H1 (cell line): ENCODE measurements at regions not wholly inside any gene's neighbourhood (a gene's known extent, or its start where the extent isn't known, plus 50 kb on each side); places are given as distances from the start of the nearest gene placed in this dataset.

Experiments
- CTCF ChIA-PET: fragments of 300-600 bp; sonication (Branson Sonifier 250); formaldehyde crosslinking; loops from one replicate; lab custom pipeline; 2021; ENCODE audit not compliant: partially characterized antibody; lab: Charles Lee
- POLR2A ChIA-PET: fragments of 300-600 bp; sonication (Branson Sonifier 250); formaldehyde crosslinking; loops from one replicate; lab custom pipeline; 2021; ENCODE audit warnings: inconsistent platforms; ENCODE audit not compliant: partially characterized antibody; lab: Charles Lee
- DNase-seq, 2 experiments: peaks; one replicate each; pipeline versions ENCODE4 v3.0.0 to v3.0.0-alpha.2; 2010 to 2022; ENCODE audit warnings: low spot score in 2 of 2, low read depth in 1 of 2, mixed read lengths in 1 of 2
- FAIRE-seq: peaks from 2 replicates; lab custom pipeline; 2011; peaks lifted over from hg19 to GRCh38; lab: Jason Lieb, UNC
- H2AFZ ChIP-seq: 2 replicates; pipeline ENCODE4 v1.8.1; 2012; ENCODE audit warnings: low read length, inconsistent platforms
- H2AK5ac ChIP-seq: 2 replicates; pipeline ENCODE4 v1.6.1; 2013; ENCODE audit warnings: low read depth, low read length
- H2BK120ac ChIP-seq: replicated peaks from 2 replicates; pipeline ENCODE3; 2013; ENCODE audit warnings: low read depth, low read length, inconsistent platforms
- H2BK12ac ChIP-seq: 2 replicates; pipeline ENCODE4 v1.6.1; 2013; ENCODE audit warnings: low read depth, low read length
- H2BK15ac ChIP-seq: 2 replicates; pipeline ENCODE4 v1.6.1; 2013; ENCODE audit warnings: low read length
- H2BK20ac ChIP-seq: 2 replicates; pipeline ENCODE4 v1.6.1; 2013; ENCODE audit warnings: low read length
- H2BK5ac ChIP-seq: 2 replicates; pipeline ENCODE4 v1.6.1; 2013; ENCODE audit warnings: low read depth, low read length
- H3K14ac ChIP-seq: 2 replicates; pipeline ENCODE4 v1.6.1; 2013; ENCODE audit warnings: inconsistent platforms; ENCODE audit not compliant: insufficient read length
- H3K18ac ChIP-seq: 2 replicates; pipeline ENCODE4 v1.6.1; 2013; ENCODE audit warnings: low read length; ENCODE audit errors: extremely low read depth
- H3K23ac ChIP-seq: 2 replicates; pipeline ENCODE4 v1.6.1; 2013; ENCODE audit warnings: inconsistent platforms; ENCODE audit not compliant: insufficient read length
- H3K23me2 ChIP-seq: 2 replicates; pipeline ENCODE4 v1.6.1; 2013; ENCODE audit warnings: low read depth, low read length
- H3K27ac ChIP-seq: 2 replicates; pipeline ENCODE4 v1.6.1; 2011; ENCODE audit warnings: low read depth, low read length, inconsistent platforms
- H3K27me3 ChIP-seq, 4 experiments: replicated peaks in 1 of 4; 1 replicate in 1 of 4; 2 replicates in 3 of 4; pipeline versions ENCODE4 v1.6.1 to v1.8.1; 2011 to 2013; ENCODE audit warnings: low read length in 3 of 4, mild to moderate bottlenecking in 3 of 4, inconsistent platforms in 2 of 4, mixed read lengths in 2 of 4, moderate library complexity in 1 of 4; ENCODE audit not compliant: control insufficient read depth in 3 of 4, insufficient read depth in 3 of 4; ENCODE audit errors: extremely low read depth in 1 of 4
- H3K36me3 ChIP-seq, 4 experiments: 2 replicates each; pipeline versions ENCODE4 v1.6.1 to v1.8.1; 2011 to 2013; ENCODE audit warnings: mild to moderate bottlenecking in 4 of 4, low read length in 3 of 4, moderate library complexity in 2 of 4, control low read depth in 1 of 4, inconsistent platforms in 1 of 4; ENCODE audit not compliant: insufficient read depth in 4 of 4, control insufficient read depth in 2 of 4
- H3K4ac ChIP-seq: replicated peaks from 2 replicates; pipeline ENCODE3; 2013; ENCODE audit warnings: low read length, low read depth, mixed read lengths, inconsistent platforms; ENCODE audit not compliant: insufficient read length
- H3K4me1 ChIP-seq, 4 experiments: replicated peaks in 1 of 4; 1 replicate in 1 of 4; 2 replicates in 3 of 4; pipeline versions ENCODE4 v1.6.1 to v1.8.1; 2011 to 2013; ENCODE audit warnings: low read length in 3 of 4, inconsistent platforms in 2 of 4, mixed read lengths in 1 of 4; ENCODE audit not compliant: insufficient read depth in 4 of 4, control insufficient read depth in 3 of 4
- H3K4me2 ChIP-seq, 2 experiments: 2 replicates each; pipeline versions ENCODE4 v1.6.1 to v1.8.1; 2011 to 2013; ENCODE audit warnings: low read depth in 2 of 2, low read length in 2 of 2, control low read depth in 1 of 2, inconsistent platforms in 1 of 2, mild to moderate bottlenecking in 1 of 2; ENCODE audit not compliant: insufficient read depth in 1 of 2
- H3K4me3 ChIP-seq, 4 experiments: fragments of 200-600, 300-600 bp in 1 of 4; sonication (generic), shearing (Covaris generic), sonication (Bioruptor Twin) in 1 of 4; 2 replicates each; pipeline versions ENCODE4 v1.5.1 to v1.8.1; 2011 to 2016; ENCODE audit warnings: low read length in 4 of 4, low read depth in 3 of 4, control low read depth in 2 of 4, inconsistent platforms in 2 of 4, mild to moderate bottlenecking in 2 of 4, mixed read lengths in 1 of 4, moderate library complexity in 1 of 4; ENCODE audit not compliant: insufficient read depth in 2 of 4; ENCODE audit errors: extremely low read depth in 1 of 4
- H3K56ac ChIP-seq: replicated peaks from 2 replicates; pipeline ENCODE3; 2013; ENCODE audit warnings: low read depth, mild to moderate bottlenecking, mixed read lengths, low read length, inconsistent platforms; ENCODE audit not compliant: insufficient read length
- H3K79me1 ChIP-seq: 2 replicates; pipeline ENCODE4 v1.6.1; 2013; ENCODE audit warnings: low read depth, low read length, control low read depth
- H3K79me2 ChIP-seq, 2 experiments: 2 replicates each; pipeline versions ENCODE4 v1.6.1 to v1.8.1; 2012 to 2013; ENCODE audit warnings: low read length in 2 of 2, mild to moderate bottlenecking in 2 of 2, inconsistent platforms in 1 of 2; ENCODE audit not compliant: insufficient read depth in 2 of 2, control insufficient read depth in 1 of 2
- H3K9ac ChIP-seq, 4 experiments: replicated peaks in 1 of 4; 1 replicate in 1 of 4; 2 replicates in 3 of 4; pipeline versions ENCODE4 v1.6.1 to v1.8.1; 2011 to 2013; ENCODE audit warnings: low read depth in 3 of 4, low read length in 3 of 4, control low read depth in 2 of 4, mild to moderate bottlenecking in 2 of 4, moderate library complexity in 2 of 4, inconsistent platforms in 1 of 4; ENCODE audit errors: extremely low read depth in 1 of 4
- H3K9me3 ChIP-seq, 2 experiments: 2 replicates each; pipeline versions ENCODE4 v1.6.1 to v1.8.1; 2012 to 2013; ENCODE audit warnings: mild to moderate bottlenecking in 2 of 2, moderate library complexity in 2 of 2, control low read depth in 1 of 2, inconsistent platforms in 1 of 2, low read depth in 1 of 2, low read length in 1 of 2, mixed read lengths in 1 of 2; ENCODE audit not compliant: insufficient read depth in 2 of 2
- H4K20me1 ChIP-seq, 2 experiments: replicated peaks in 1 of 2; 2 replicates each; pipeline versions ENCODE3 to v1.8.1; 2011 to 2013; ENCODE audit warnings: inconsistent platforms in 2 of 2, low read length in 2 of 2, mild to moderate bottlenecking in 1 of 2; ENCODE audit not compliant: insufficient read depth in 2 of 2, control insufficient read depth in 1 of 2
- H4K5ac ChIP-seq: 2 replicates; pipeline ENCODE4 v1.6.1; 2013; ENCODE audit warnings: low read length, low read depth, mixed read lengths, inconsistent platforms; ENCODE audit not compliant: insufficient read length
- H4K8ac ChIP-seq: 2 replicates; pipeline ENCODE4 v1.8.0; 2013; ENCODE audit warnings: mild to moderate bottlenecking, moderate library complexity, low read length, inconsistent platforms; ENCODE audit not compliant: insufficient read depth; ENCODE audit errors: extremely low read depth
- H4K91ac ChIP-seq: replicated peaks from 2 replicates; pipeline ENCODE3; 2013; ENCODE audit warnings: low read length, mixed read lengths, inconsistent platforms; ENCODE audit not compliant: insufficient read length
- ATF3 ChIP-seq: IDR thresholded peaks from 2 replicates; pipeline ENCODE4 v1.6.1; 2011; ENCODE audit warnings: low read depth, mild to moderate bottlenecking, low read length; ENCODE audit not compliant: insufficient read depth
- BCL11A ChIP-seq, 2 experiments: IDR thresholded peaks; one replicate each; pipeline ENCODE4 v1.6.1; 2011; ENCODE audit warnings: low read depth in 2 of 2, low read length in 2 of 2, mild to moderate bottlenecking in 2 of 2
- CEBPB ChIP-seq: IDR thresholded peaks from 2 replicates; pipeline ENCODE4 v1.6.1; 2012; ENCODE audit warnings: low read depth, low read length
- E2F6 ChIP-seq: IDR thresholded peaks from 2 replicates; pipeline ENCODE4 v1.6.1; 2012; ENCODE audit warnings: inconsistent platforms
- NRF1 ChIP-seq: IDR thresholded peaks from 2 replicates; pipeline ENCODE4 v1.6.1; 2011; ENCODE audit warnings: mild to moderate bottlenecking, low read depth, low read length, improper control_type of control experiment
- POLR2AphosphoS5 ChIP-seq: IDR thresholded peaks from 2 replicates; pipeline ENCODE4 v1.6.1; 2011; ENCODE audit warnings: low read depth, low read length
- RBBP5 ChIP-seq: IDR thresholded peaks from 2 replicates; pipeline ENCODE4 v1.7.1; 2012; ENCODE audit warnings: low read depth, mild to moderate bottlenecking, inconsistent platforms, low read length, moderate library complexity, borderline replicate concordance
- SAP30 ChIP-seq: fragments of 300-600 bp; sonication (generic); IDR thresholded peaks from 2 replicates; pipeline ENCODE4 v1.7.1; 2012; ENCODE audit warnings: low read length, moderate library complexity, mild to moderate bottlenecking, inconsistent platforms; ENCODE audit not compliant: insufficient read depth, insufficient replicate concordance
- SIN3A ChIP-seq, 2 experiments: IDR thresholded peaks in 1 of 2; conservative IDR thresholded peaks in 1 of 2; 2 replicates each; pipeline ENCODE4 v1.6.1; 2011 to 2012; ENCODE audit warnings: low read length in 2 of 2, improper control_type of control experiment in 1 of 2, low read depth in 1 of 2, mild to moderate bottlenecking in 1 of 2
- SP2 ChIP-seq: IDR thresholded peaks from 2 replicates; pipeline ENCODE4 v1.6.1; 2012; ENCODE audit warnings: mild to moderate bottlenecking, low read length, inconsistent platforms
- SUZ12 ChIP-seq: fragments of 200-600 bp; sonication (generic); IDR thresholded peaks from 2 replicates; pipeline ENCODE4 v1.6.1; 2012; ENCODE audit warnings: mild to moderate bottlenecking, inconsistent platforms, low read length, moderate library complexity, mixed read lengths
- TAF1 ChIP-seq: IDR thresholded peaks from 2 replicates; pipeline ENCODE4 v1.6.1; 2011; ENCODE audit warnings: mild to moderate bottlenecking, low read depth, low read length
- TEAD4 ChIP-seq: IDR thresholded peaks from 2 replicates; pipeline ENCODE4 v1.6.1; 2012; ENCODE audit warnings: low read depth, low read length, inconsistent platforms, mixed read lengths
- WGBS, 2 experiments: shearing (Covaris generic) in 1 of 2; methylation state at CpG; one replicate each; pipeline versions ENCODE4 v1.1.6 to v1.1.7; 2013 to 2015; ENCODE audit warnings: low lambda C conversion rate in 2 of 2, mixed read lengths in 2 of 2, inconsistent platforms in 1 of 2, low coverage in 1 of 2, missing lambda C conversion rate in 1 of 2; ENCODE audit not compliant: insufficient replicate concordance in 2 of 2, insufficient coverage in 1 of 2, insufficient read length in 1 of 2; ENCODE audit errors: extremely low coverage in 1 of 2, missing lambda C conversion rate in 1 of 2; 5-methylcytosine and 5-hydroxymethylcytosine counted together

GRCh38 chr3:152620395-152620794, 214.5 kb upstream of the P2RY1 start:
- no peak for FAIRE-seq
- Histone ChIP-seq H3K27ac (no peak overlapping the region), H3K56ac (no peak overlapping the region), H3K23me2 (no peaks in the 10 kb centered on the region), H3K27me3 (no peaks in the 10 kb centered on the region), H3K4ac (no peak overlapping the region), H3K4me2 (no peak overlapping the region), H2AK5ac (no peak overlapping the region), H3K79me2 (no peaks in the 10 kb centered on the region), H2BK20ac (no peak overlapping the region), H3K9me3 (no peaks in the 10 kb centered on the region), H2BK120ac (no peak overlapping the region), H3K14ac (no peak overlapping the region), H4K20me1 (no peaks in the 10 kb centered on the region), H3K23ac (no peak overlapping the region), H4K5ac (no peak overlapping the region), H4K91ac (no peak overlapping the region), H3K4me1 (no peaks in the 10 kb centered on the region), H3K18ac (no peak overlapping the region), H3K4me3 (no peak overlapping the region), H2BK5ac (no peak overlapping the region), H3K9ac (no peak overlapping the region), H3K36me3 (no peaks in the 10 kb centered on the region), H2BK15ac (no peak overlapping the region), H4K8ac (no peak overlapping the region), H3K79me1 (no peaks in the 10 kb centered on the region), H2AFZ (no peak overlapping the region), H2BK12ac (no peak overlapping the region)
- CTCF ChIA-PET: no interaction called here
- POLR2A ChIA-PET: interaction anchor here (1.4 kb wide), 1 partner anchor 10 kb away, joined by 4 read pairs; no protein-coding TSS in a partner anchor
- TF ChIP-seq RBBP5 (no peak), NRF1 (no peak), TEAD4 (no peak), ATF3 (no peak), E2F6 (no peak), BCL11A (IDR thresholded peaks at IDR 0.05; ENCODE audit: low read depth in 2 of 2, low read length in 2 of 2) (no peak), SIN3A (conservative IDR thresholded peaks at IDR 0.05 in 1 of 2, IDR thresholded peaks at IDR 0.05 in 1 of 2; ENCODE audit: low read depth in 1 of 2, low read length in 2 of 2) (no peak), SUZ12 (no peak), TAF1 (no peak), SP2 (no peak), CEBPB (no peak), POLR2AphosphoS5 (no peak), SAP30 (no peak)
- no peak for DNase-seq
- WGBS, 2 experiments: 96% methylated on average over 3 of the region's 3 CpGs; no CpG with 5 or more reads in 1 of the 2 experiments
